ENCODE measurements at regions not wholly inside any gene's neighbourhood (a gene's known extent, or its start where the extent isn't known, plus 50 kb on each side); places are given as distances from the start of the nearest gene placed in this dataset. TPM values are rescaled to one million over a fixed set of nuclear protein-coding genes. Genes with fewer than 3 reads are reported as not detected.

Small RNA genes lying in the stretch of these regions (small RNA-seq; reads per million reads assigned to genes)
- gene RF00322 = not detected
- not detected for gene RNU6-99P

All from HT1080 (cell line).